AG08396 (cell line): ENCODE measurements at regions not wholly inside any gene's neighbourhood (a gene's known extent, or its start where the extent isn't known, plus 50 kb on each side); places are given as distances from the start of the nearest gene placed in this dataset.
"Not testable (repeated sequence)": the region's sequence is repeated elsewhere in the genome, so short reads cannot be mapped to it uniquely, and the experiment has no call there.

Experiments
- DNase-seq: peaks from one replicate; pipeline ENCODE4 v3.0.0; 2012; ENCODE audit warnings: low spot score, mixed read lengths

DNA sequence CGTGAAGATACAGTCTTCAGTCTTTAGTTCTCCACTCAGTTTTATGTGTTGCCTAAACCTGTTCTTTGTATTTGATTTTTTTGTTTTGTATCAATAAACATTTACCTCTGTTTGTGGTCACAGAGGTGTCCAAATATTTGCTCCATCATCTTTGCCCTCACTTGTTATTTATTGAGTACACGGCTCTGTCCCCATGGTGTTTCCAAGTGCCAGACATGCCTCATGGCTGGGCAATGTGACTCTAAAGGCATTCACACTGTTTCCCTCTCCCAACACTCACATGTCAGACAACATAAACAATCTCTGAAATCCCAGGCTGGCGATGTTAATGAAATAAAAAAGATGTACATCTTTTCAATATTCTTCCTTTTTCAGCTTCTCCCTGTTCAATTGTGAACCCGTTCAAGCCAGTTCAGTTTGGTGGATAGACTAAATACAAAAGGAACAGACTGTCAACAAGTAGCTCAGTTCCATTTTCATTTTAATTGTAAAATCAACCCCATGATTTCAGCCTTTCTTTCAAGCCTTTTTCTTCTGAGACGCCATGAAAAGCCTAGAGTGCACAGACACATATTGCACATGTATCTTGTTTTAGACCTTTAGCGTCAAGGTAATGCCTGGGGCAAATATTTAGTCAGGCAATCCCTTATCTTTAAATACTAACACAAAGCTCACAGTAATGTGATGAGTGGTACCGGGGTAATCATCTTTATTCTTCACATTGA is 680.7 kb downstream of the GALC start:
- DNase-seq: no peak

DNA sequence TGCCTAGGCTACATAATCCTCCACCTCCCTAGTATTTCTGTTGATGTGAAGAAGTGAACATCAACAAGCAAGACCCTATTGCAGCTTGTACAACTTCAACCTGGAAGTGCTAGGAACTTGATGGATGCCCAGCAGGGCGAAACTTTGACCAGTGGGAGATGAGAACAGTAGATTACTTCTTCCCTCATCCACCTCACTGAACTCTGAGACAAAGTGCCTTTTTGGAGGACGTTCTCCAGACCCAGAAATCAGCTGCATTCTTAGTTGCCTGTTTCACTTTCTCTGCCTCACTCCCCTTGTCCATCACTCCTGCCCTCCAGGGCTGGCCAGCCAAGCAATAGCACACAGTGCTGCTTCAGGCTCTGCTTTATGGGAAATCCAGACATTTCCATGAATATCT is 683.4 kb downstream of the GALC start:
- no peak for DNase-seq

DNA sequence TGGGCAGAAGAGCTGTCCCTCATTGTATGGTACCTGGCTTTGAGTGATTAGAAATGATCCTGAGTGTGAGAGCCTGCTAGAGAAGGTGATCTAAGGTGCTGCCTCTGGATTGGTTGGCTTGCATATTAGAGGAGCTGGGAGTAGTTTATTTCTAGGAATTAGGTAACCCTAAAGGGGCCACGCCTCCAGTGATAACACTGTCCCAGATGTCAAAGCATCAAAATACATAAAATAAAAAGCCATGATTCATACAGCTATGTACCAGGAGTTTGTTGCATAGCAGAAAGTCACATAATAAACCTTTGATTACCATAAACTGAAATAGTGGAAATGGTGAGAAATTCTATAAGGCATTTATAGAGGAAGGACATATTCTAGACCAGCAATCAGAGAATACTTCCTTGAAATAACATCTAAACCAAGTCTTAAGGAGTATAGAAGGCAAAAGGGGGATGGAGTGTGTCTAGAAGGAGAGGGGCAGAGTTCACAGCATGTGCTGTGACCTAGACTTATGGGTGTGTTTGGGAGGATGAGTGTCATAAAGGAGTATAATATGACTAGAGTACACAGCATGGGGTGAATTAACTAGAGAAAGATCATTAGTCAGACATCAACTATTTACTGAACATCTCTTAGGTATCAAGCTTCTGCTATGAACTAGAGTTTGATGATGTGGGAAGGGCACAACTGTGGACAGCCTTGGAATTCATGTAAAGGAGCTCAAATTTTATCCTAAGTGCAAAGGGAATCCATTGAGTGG is 686.4 kb downstream of the GALC start:
- no peak for DNase-seq

DNA sequence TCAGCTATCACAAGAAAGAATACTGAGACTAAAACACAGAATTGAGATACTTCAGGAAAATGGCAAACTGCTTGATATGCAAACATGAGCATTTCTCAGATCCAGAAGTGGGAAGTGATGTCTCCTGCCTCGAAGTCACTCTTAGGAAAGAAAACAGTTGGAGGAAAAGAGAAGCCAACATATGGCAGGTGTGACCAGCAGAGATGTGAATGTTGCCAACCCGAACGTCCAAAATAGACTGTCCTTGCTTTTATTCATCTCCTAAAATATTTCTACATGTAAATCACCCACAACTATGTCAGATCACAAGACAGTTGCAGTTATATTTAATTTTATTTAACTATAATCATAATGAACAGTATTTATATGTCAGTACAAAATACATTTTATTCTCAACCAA is 687.6 kb downstream of the GALC start:
- DNase-seq: no peak

DNA sequence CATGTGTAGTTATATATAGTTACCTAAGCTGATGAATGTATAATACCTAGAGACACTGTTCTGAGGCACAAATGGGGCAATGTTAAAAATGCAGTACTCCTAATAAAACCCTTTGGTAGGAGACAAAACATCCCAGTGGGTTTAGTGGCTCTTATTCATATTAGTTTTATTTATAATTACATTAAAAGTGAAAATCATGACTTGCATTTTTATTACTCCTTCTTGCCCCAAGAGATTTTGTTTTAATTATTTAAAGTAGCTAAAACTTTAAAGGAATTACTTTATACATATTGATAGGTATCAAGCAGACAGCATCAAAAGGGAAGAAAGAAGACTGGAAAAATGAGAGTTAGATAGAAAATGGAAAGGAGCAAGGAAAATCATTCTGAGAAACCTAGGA is 688.6 kb downstream of the GALC start:
- no peak for DNase-seq

DNA sequence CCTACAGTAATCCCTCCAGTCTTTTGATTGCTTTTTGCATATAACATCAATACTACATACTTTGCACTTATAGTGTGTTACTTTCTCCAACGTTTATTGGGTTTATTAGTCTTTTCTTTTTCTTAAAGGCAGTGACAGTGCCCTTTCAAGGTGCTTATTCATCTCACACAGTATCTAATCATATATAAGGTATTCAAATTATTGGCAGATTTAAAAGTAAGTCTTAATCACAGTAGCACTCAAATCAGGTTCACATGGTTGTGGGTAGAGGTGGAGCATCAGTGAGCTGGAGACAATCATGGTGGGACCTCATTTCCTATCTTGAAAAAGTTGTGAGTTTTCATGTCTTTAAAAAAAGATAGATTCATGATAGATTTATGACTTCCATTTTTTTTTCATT is 706.2 kb downstream of the GALC start:
- DNase-seq: no peak

DNA sequence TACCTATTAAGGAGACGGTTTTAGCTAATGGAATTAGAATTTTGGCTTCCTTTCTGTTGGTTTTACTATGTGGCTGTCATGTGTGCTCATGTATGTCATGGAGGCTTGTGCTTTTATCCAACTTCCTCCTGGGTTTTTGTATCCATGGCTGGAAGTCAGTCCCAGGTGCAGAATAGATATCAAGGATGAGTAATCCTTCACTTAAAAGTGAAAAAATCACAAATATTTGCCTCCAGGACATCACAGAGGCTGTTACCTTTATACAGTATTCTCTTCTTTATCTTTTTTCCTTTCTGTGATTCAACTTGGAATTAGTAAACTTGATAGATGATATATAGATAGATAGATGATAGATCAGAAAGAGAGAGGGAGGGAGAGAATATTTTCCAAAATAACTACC is 706.8 kb downstream of the GALC start:
- DNase-seq: no peak

DNA sequence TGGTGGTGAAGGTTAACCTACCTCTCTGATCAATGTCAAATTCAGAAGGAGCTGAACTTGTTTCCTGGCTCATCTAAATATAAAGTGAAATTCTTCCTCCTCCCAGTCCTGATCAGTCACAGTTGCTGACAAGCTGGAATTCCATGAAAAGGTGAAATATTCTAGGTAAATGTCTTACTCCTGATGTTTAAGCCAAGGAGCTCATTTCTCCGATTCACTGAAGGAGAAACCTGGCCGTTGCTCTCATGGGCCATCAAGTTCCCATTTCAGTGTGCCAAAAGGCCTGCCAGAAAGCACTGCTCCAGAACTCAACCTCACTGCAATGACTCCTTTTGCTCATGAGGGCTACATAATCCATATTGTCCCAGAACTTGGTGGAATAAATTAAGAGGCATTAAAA is 707.5 kb downstream of the GALC start:
- no peak for DNase-seq

DNA sequence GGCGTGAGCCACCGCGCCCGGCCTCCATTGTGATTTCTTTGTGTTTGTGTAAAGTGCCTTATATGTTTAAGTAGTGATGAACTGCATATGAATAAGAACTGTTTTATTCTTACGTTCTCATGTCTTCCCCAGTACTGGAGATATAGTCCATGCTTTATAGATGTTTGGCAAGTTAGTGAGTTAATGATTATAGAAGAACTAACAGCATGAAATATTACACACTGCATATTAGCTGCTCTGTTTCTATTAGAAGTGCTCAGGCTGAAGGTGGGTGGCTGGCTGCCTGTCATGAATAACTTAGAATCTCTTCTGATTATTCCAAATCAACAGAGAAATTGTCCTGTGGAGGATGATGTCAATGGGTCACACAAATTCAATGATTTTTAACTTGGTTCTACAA is 709.4 kb downstream of the GALC start:
- no peak for DNase-seq

DNA sequence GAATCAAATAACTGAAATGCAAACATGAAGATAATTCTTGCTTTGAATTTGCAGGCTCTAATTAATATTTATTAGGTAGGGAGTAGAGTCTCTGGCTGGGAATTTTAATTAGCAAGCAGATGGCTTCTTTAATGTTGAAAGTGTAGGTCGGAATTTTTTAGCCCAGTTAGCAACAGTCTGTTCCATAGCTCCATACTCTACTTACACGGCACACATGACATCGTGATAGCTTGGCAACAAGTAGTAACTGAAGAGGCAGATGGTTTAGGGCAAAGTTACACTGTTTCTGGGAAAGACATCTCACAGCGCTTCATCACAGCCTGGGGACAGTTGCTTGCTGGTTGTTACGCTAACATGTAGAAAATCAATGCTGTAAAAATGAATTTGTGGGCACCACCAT is 710.7 kb downstream of the GALC start:
- DNase-seq: no peak

DNA sequence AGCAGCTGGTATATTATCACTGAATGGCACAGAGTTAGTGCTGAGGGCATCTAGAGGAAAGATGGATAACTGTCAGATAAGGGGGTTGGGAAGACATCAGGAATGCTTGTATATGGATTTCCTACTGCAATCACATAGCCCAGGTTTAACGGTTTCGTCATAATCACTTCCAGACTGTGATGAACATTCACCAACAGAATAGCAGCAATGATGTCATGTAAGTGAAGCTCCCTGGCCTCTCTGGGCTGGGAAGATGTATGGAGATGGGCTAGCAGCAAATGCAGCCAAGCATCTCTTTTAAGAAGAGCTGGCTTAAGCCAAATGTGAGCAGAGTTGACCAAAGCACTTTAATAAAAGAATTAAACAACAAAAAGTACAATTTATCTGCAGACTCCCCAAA is 714.6 kb downstream of the GALC start:
- DNase-seq: no peak

DNA sequence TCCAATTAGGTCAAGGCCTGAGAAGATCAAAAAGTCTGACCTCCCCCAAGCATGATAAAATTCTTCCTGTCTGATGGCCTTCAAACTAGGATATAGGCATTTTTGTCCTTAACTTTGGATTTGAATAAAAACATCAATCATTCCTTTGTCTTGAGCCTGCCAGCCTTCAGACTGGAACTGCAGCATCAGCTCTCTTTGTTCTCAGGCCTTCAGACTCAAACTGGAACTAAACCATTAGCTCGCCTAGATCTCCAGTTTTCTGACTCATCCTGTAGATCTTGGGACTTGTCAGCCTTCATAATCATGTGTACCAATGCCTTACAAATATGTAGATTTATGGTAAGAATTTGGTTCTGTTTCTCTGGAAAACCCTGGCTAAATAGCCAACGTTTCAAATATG is 721.7 kb downstream of the GALC start:
- no peak for DNase-seq

DNA sequence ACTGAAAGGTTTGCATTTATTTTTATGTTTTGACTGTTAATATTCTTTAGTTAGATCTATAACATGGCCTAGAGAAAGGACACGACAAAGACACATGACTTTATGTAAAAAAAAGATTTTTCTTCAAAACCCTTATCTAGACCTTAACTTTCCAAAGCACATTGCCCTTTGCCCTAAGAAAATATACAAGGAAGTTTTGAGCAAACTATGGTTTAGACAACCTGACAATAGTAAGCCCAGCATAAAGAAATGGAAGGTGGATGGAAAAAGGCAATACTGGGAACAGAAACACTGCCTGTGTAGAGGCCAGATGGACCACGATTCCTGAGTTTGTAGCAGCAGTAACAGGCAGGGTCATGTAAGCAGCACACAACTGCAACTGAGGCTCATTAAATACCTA is 724.0 kb downstream of the GALC start:
- no peak for DNase-seq

DNA sequence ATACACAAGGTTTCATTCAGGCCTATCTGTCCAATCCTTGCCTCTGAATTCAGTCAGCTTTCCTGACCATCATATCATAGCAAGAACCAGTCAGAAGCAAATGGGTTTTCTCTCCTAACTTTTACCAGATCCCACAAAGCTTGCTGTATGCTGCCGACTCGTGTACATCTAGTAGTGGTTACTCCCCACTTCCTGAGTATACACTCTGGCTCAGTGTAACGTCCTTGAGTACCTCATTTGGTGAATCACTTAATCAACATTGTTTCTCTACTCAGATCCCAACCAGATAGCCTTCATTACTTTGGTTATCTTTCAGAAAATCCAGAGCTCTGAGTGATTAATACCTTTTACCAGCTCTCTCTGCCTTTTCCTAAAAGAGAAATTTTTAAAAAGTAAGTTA is 728.2 kb downstream of the GALC start:
- no peak for DNase-seq

DNA sequence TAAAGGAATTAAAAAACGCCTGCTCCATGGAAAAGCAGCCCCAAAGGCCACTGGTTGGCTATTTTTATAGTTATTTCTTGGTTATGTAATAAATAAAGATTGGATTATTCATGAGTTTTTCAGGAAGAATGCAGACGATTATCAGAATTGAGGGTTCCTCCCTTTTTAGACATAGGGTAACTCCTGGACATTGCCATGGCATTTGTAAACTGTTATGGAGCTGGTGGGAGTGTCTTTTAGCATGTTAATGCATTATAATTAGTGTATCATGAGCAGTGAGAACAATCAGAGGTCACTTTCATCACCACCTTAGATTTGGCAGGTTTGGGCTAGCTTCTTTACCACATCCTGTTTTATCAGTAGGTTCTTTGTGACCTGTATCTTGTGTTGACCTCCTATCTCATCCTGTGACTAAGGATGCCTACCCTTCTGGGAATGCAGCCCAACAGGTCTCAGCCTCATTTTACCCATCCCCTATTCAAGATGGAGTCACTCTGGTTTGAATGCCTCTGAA is 728.7 kb downstream of the GALC start:
- no peak for DNase-seq

DNA sequence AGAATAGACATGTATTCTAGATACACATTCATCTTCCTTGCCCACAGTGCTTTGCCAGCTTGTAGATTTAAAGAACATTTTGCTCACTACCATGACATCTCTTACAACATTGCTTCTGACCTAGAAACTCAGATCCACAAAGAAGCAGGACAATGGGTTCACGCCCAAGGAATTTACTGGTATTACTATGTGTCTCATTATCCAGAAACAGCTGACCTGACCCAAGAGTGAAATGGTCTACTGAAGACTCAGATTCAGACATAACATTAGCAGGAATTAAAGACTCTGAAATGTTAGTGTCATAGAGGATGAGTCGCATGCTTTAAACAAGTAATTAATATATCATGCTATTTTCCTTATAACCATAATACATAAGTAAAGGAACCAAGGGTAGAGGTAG is 731.4 kb downstream of the GALC start:
- no peak for DNase-seq

DNA sequence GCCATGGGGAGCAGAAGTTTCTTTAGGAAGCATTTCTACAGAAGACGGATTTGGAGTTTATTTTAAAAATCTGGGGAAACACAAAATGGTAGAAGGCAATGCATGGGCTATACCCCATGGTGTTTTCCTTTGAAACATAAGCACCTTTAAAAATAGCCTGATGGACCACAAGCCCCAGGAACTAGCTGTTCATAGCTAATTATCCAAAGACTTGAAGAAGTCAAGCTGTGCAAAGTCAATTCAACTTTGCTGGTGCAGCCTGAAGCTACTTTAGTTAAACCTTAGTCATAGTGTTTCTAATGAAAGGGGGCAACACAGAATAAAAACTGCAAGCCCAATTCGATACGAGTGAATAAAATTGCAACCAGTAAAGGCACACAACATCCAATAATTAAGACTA is 732.5 kb downstream of the GALC start:
- DNase-seq: no peak

DNA sequence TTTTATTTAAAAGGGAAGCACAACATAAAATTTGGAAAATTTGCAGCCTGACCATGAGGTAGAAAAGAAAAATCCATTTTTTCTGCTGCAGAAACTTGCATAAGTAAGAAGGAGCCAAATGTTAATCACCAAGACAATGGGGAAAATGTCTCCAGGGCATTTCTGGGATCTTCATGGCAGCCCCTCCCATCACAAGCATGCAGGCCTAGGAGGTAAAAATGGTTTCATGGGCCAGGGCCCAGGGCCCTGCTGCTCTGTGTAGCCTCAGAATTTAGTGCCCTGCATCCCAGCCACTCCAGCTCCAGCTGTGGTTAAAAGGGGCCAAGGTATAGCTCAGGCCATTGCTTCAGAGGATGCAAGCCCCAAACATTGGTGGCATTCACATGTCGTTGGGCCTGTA is 735.6 kb downstream of the GALC start:
- DNase-seq: no peak

DNA sequence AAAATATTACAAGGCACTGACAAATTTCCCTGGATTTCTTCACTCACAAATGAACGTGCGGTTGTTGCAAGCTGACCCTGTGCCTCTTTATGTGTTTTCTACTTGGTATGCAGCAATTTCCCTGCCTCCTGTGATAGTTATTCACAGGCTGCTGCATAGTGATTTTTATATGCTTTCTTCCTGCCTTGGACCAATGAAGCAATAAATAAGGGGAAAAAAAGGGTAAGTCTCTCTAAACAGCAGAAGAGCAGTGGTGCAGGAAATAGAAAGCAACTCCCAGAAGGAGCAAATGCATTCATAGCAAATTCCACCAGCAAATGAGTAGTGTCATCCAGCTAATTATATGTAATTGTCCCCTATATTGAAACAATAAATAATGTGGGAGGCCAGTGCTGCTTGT is 737.9 kb downstream of the GALC start:
- no peak for DNase-seq

DNA sequence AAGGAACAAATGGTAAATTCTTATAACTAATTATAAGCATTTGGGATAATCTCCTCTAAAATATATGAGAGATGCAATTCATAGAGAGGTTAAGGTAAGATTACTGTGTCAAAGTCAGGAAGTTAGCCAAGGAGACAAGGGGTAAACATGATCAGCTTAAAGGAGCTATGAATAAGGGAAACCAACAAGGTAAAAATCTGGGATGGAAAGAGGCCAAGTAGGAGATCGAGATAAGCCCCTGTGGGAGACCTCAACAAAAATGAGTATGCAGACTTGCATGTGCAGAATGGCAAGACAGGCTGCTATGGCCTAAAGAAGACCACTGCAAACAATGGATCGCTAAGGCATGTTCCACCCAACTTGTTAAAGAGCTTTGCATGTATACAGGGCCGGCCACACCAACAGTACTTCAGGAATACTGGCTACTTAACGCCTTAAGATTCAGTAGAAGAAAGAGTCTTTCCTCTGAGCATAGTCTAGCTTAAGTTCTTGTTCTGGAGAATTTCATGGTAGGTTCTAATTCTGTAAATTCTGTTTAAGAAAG is 738.6 kb downstream of the GALC start:
- DNase-seq: no peak

DNA sequence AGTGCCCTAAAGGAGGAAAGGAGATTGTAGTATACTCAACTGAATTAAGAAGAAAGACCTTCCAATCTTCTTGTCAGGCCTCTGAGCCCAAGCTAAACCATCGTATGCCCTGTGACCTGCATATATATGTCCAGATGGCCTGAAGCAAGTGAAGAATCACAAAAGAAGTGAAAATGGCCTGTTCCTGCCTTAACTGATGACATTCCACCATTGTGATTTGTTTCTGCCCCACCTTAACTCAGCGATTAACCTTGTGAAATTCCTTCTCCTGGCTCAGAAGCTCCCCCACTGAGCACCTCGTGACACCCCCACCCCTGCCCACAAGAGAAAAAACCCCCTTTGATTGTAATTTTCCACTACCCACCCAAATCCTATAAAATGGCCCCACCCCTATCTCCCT is 739.2 kb downstream of the GALC start:
- DNase-seq: not testable (repeated sequence)

DNA sequence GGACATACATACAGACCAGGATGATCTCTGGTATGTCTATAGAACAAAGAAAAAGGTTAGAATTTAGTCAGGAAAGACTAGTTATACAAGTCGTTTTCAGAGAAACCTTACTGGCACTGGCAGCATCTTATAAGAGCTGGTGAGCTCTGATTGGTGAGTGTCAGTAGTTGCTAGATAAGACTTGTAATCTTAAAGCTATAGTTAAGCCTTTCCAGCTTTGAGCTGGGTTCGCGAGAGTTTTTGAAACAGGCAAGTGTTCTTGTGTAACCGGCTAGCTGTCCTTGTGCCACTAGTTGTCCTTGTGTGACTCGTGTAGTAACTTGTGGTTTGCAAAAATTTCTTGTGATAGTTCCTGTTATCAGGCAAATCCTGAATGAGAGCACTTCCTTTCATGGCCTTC is 740.9 kb downstream of the GALC start:
- no peak for DNase-seq

DNA sequence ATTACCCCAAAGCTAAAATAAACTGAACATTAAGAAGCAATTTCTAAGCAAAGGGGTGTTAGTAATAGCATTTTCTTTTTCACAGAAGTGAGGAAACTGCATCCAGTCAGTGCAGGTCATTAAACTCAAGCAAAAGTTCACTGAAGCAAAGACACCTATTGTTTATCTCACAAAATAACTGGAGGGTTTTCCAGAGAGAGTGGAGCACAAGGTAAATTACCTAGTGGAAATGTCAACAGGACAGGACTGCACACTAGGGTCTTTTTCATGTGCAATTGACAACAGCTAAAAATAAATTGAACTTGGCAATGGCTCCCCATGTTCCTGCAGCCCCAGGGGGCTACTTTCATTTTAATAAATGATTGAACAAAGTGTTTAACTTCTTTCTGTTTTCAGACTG is 742.0 kb downstream of the GALC start:
- DNase-seq: no peak
